Tibial nerve (tissue), 4 donors: ENCODE measurements at regions not wholly inside any gene's neighbourhood (a gene's known extent, or its start where the extent isn't known, plus 50 kb on each side); places are given as distances from the start of the nearest gene placed in this dataset.

Source experiments
- DNase-seq, 2 donors: peaks; one replicate each; pipeline ENCODE4 v3.0.0-alpha.2; 2019; ENCODE audit warnings: low spot score in 2 of 2
- H3K27ac ChIP-seq, 4 donors: fragments of 200-600 bp; sonication (generic) in 3 of 4; one replicate each; pipeline ENCODE4 v1.5.1; 2017 to 2019; ENCODE audit warnings: mild to moderate bottlenecking in 1 of 4
- H3K27me3 ChIP-seq, 2 donors: fragments of 200-600 bp; sonication (generic) in 1 of 2; one replicate each; pipeline versions ENCODE4 v1.5.1 to v1.6.0; 2017 to 2019
- H3K36me3 ChIP-seq, 3 donors: fragments of 200-600 bp; sonication (generic); one replicate each; pipeline ENCODE4 v1.5.1; 2018 to 2019
- H3K4me1 ChIP-seq, 4 donors: fragments of 200-600 bp; sonication (generic) in 3 of 4; one replicate each; pipeline ENCODE4 v1.5.1; 2017 to 2019
- H3K4me3 ChIP-seq, 4 donors: fragments of 200-600 bp; sonication (generic) in 3 of 4; one replicate each; pipeline ENCODE4 v1.5.1; 2017 to 2019; ENCODE audit warnings: mild to moderate bottlenecking in 1 of 4, moderate library complexity in 1 of 4
- H3K9me3 ChIP-seq, 4 donors: fragments of 200-600 bp; sonication (generic) in 3 of 4; one replicate each; pipeline ENCODE4 v1.5.1; 2017 to 2019
- CTCF ChIP-seq, 5 experiments: fragments of 200-600 bp in 3 of 5; fragments of 450-650 bp in 2 of 5; sonication (generic) in 3 of 5; IDR thresholded peaks; one replicate each; pipeline ENCODE4 v1.5.1; 2016 to 2019; ENCODE audit warnings: antibody characterized with exemption in 5 of 5, mild to moderate bottlenecking in 3 of 5, moderate library complexity in 2 of 5
- EP300 ChIP-seq, 2 donors: sonication (generic); formaldehyde crosslinking; IDR thresholded peaks; one replicate each; pipeline ENCODE4 v1.6.1; 2017; ENCODE audit warnings: antibody characterized with exemption in 2 of 2, mild to moderate bottlenecking in 1 of 2
- POLR2A ChIP-seq, 2 donors: fragments of 450-650 bp; IDR thresholded peaks; one replicate each; pipeline ENCODE4 v1.6.1; 2017; ENCODE audit warnings: antibody characterized with exemption in 2 of 2, mild to moderate bottlenecking in 2 of 2, moderate library complexity in 2 of 2
- WGBS, 2 donors: methylation state at CpG; one replicate each; pipeline ENCODE4 v1.1.5; 2018; 5-methylcytosine and 5-hydroxymethylcytosine counted together

- no peak for DNase-seq
- WGBS, 2 donors, result 66 to 72% methylated on average over 7 to 15 of the region's 15 CpGs
- peaks cover 0 to 23% (median 3%) of the 10 kb centered on the region in 4 donors for H3K4me1 ChIP-seq
- no peaks in the 10 kb centered on the region for H3K36me3 ChIP-seq
- H3K4me3 ChIP-seq, result no peak overlapping the region
- H3K27me3 ChIP-seq, result peaks cover 0 to 29% of the 10 kb centered on the region in 2 donors
- H3K9me3 ChIP-seq, result no peaks in the 10 kb centered on the region
- TF ChIP-seq CTCF (IDR thresholded peaks at IDR 0.05) (no peak), POLR2A (IDR thresholded peaks at IDR 0.05) (no peak), EP300 (IDR thresholded peaks at IDR 0.05) (no peak)
- no peak overlapping the region for H3K27ac ChIP-seq
These were observed 265.4 kb downstream of the ADGRD1 start for GRCh38 chr12:131218923-131219669.

GRCh38 chr12:131219670-131220330 is 266.1 kb downstream of the ADGRD1 start:
- Histone ChIP-seq H3K4me1 (peaks cover 0 to 23% (median 3%) of the 10 kb centered on the region in 4 donors), H3K4me3 (no peak overlapping the region), H3K36me3 (no peaks in the 10 kb centered on the region), H3K27ac (no peak overlapping the region), H3K27me3 (peaks cover 0 to 29% of the 10 kb centered on the region in 2 donors), H3K9me3 (no peaks in the 10 kb centered on the region)
- DNase-seq, result no peak
- TF ChIP-seq POLR2A (IDR thresholded peaks at IDR 0.05), result no peak
- no peak for TF ChIP-seq EP300 (IDR thresholded peaks at IDR 0.05)
- TF ChIP-seq CTCF (IDR thresholded peaks at IDR 0.05), result no peak
- 83 to 87% methylated on average over 7 to 11 of the region's 11 CpGs for WGBS, 2 donors

GRCh38 chr12:131220331-131220685 is 266.6 kb downstream of the ADGRD1 start:
- Histone ChIP-seq H3K4me1 (peaks cover 0 to 23% (median 3%) of the 10 kb centered on the region in 4 donors), H3K9me3 (no peaks in the 10 kb centered on the region), H3K27ac (no peak overlapping the region), H3K27me3 (peaks cover 0 to 29% of the 10 kb centered on the region in 2 donors), H3K4me3 (no peak overlapping the region), H3K36me3 (no peaks in the 10 kb centered on the region)
- WGBS, 2 donors, result 87 to 88% methylated on average over 6 of the region's 6 CpGs
- no peak for TF ChIP-seq CTCF (IDR thresholded peaks at IDR 0.05)
- TF ChIP-seq POLR2A (IDR thresholded peaks at IDR 0.05), result no peak
- TF ChIP-seq EP300 (IDR thresholded peaks at IDR 0.05), result no peak
- no peak for DNase-seq

GRCh38 chr12:131221061-131221956 is 267.6 kb downstream of the ADGRD1 start:
- 64 to 65% methylated on average over 13 to 17 of the region's 17 CpGs for WGBS, 2 donors
- Histone ChIP-seq H3K36me3 (no peaks in the 10 kb centered on the region), H3K4me1 (peaks cover 0 to 23% (median 3%) of the 10 kb centered on the region in 4 donors), H3K27me3 (peaks cover 0 to 29% of the 10 kb centered on the region in 2 donors), H3K9me3 (no peaks in the 10 kb centered on the region), H3K27ac (no peak overlapping the region), H3K4me3 (no peak overlapping the region)
- no peak for DNase-seq
- TF ChIP-seq CTCF (IDR thresholded peaks at IDR 0.05) (no peak), POLR2A (IDR thresholded peaks at IDR 0.05) (no peak), EP300 (IDR thresholded peaks at IDR 0.05) (no peak)
